ENCODE measurements at regions not wholly inside any gene's neighbourhood (a gene's known extent, or its start where the extent isn't known, plus 50 kb on each side); places are given as distances from the start of the nearest gene placed in this dataset.

- TF ChIP-seq CTCF (IDR thresholded peaks at IDR 0.05) (no peak), POLR2A (IDR thresholded peaks at IDR 0.05) (no peak)
These were observed 173.4 kb upstream of the CWC22 start for GRCh38 chr2:180180511-180180910.

All from right lobe of liver (tissue), 4 donors.